ENCODE measurements at regions not wholly inside any gene's neighbourhood (a gene's known extent, or its start where the extent isn't known, plus 50 kb on each side); places are given as distances from the start of the nearest gene placed in this dataset.

DNA sequence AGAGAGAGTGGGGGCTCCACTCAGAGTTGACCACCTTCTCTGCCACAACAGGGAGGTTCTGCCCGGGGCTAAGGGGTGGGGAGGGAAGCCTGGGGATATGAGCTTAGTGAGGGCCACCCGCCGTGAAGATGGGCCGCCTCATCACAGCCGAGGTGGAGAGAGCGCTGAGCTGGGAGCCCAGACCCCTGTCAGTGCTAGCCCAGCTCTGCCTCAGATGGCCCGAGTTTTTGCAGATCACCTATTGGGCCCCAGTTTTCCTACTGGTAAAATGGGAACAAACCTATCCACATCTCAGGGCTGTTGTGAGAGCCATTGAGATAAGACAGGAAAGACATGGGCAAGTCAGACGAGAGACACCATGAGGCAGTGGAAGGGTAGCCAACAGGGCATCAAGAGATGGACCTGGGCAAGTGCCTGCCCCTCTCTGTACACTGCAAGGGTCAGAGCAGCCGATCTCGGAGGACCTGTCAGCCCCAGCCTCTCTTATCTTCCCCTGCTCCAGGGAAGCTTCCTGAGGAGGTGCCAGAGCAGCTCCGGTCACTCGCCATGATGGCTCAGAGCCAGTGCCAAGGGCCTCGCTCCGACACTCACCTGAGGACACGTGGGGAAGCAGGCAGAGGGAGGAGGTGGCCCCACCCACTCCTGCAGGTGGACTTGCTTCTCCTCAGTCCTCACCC, 88.9 kb downstream of the MCFD2 start:
- H3K4me1 ChIP-seq, result peaks cover 0 to 23% (median 9%) of the 10 kb centered on the region in 12 donors
- H3K9me3 ChIP-seq, result peaks cover 0 to 8% (median 0%) of the 10 kb centered on the region in 12 donors
- ATAC-seq, result no peak
- intact Hi-C loops (cut with DNase I), result loop anchor here in 1 of 10 donors (2.0 kb wide), 1 partner anchor 18 kb away; no protein-coding TSS in a partner anchor
- no peak overlapping the region for H3K27ac ChIP-seq
- H3K4me3 ChIP-seq, result no peak overlapping the region
- no peak for DNase-seq
- H3K36me3 ChIP-seq, result no peaks in the 10 kb centered on the region
- H3K27me3 ChIP-seq, result no peaks in the 10 kb centered on the region
- 70 to 77% (median 72%) methylated on average over 11 to 15 of the region's 15 CpGs for WGBS, 4 donors
- TF ChIP-seq, protein P1, sequence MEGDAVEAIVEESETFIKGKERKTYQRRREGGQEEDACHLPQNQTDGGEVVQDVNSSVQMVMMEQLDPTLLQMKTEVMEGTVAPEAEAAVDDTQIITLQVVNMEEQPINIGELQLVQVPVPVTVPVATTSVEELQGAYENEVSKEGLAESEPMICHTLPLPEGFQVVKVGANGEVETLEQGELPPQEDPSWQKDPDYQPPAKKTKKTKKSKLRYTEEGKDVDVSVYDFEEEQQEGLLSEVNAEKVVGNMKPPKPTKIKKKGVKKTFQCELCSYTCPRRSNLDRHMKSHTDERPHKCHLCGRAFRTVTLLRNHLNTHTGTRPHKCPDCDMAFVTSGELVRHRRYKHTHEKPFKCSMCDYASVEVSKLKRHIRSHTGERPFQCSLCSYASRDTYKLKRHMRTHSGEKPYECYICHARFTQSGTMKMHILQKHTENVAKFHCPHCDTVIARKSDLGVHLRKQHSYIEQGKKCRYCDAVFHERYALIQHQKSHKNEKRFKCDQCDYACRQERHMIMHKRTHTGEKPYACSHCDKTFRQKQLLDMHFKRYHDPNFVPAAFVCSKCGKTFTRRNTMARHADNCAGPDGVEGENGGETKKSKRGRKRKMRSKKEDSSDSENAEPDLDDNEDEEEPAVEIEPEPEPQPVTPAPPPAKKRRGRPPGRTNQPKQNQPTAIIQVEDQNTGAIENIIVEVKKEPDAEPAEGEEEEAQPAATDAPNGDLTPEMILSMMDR (IDR thresholded peaks at IDR 0.05), result no peak
- no peak for TF ChIP-seq POLR2A (IDR thresholded peaks at IDR 0.05)

DNA sequence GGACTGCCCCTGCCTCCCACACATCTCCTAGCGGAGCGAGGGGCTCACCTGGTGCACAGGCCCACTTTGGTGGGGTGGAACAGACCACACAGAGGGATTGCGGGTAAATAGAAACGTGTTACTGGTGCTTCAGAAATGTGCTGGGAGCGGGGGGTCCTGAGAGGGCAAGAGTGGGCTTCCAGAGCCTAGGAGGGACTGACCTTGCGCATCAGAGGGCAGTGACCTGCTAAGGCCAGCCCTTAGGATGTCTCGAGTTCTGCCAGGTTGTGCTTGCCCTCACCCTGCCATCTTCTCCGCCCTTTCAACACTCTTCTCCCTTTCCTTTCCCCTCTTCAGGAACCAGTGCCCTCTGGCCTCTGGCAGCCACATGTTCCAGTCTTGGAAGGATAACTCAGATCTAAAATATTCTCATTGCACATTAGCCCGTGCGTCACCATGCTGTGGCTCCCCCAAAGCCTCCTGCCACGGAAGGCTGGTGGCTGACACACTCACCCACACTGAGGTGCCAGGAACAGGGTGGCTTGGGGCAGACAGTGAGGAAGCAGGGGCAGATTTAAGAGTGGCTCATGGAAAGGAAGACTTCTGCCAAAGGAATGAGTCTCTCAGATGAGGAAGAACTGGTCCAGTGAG, 89.6 kb downstream of the MCFD2 start:
- DNase-seq (no peak), ATAC-seq (no peak)
- Histone ChIP-seq H3K27me3 (no peaks in the 10 kb centered on the region), H3K9me3 (peaks cover 0 to 8% (median 0%) of the 10 kb centered on the region in 12 donors), H3K36me3 (no peaks in the 10 kb centered on the region), H3K4me1 (peaks cover 0 to 29% (median 13%) of the 10 kb centered on the region in 12 donors), H3K27ac (no peak overlapping the region), H3K4me3 (no peak overlapping the region)
- no peak for TF ChIP-seq POLR2A (IDR thresholded peaks at IDR 0.05)
- TF ChIP-seq, protein P1 (IDR thresholded peaks at IDR 0.05), result no peak
- WGBS, 4 donors, result 93 to 96% (median 94%) methylated on average over 11 of the region's 11 CpGs
- intact Hi-C loops (cut with DNase I), result loop anchor here in 2 of 10 donors (2.0 kb wide), 1 partner anchor 19 kb away; no protein-coding TSS in a partner anchor

DNA sequence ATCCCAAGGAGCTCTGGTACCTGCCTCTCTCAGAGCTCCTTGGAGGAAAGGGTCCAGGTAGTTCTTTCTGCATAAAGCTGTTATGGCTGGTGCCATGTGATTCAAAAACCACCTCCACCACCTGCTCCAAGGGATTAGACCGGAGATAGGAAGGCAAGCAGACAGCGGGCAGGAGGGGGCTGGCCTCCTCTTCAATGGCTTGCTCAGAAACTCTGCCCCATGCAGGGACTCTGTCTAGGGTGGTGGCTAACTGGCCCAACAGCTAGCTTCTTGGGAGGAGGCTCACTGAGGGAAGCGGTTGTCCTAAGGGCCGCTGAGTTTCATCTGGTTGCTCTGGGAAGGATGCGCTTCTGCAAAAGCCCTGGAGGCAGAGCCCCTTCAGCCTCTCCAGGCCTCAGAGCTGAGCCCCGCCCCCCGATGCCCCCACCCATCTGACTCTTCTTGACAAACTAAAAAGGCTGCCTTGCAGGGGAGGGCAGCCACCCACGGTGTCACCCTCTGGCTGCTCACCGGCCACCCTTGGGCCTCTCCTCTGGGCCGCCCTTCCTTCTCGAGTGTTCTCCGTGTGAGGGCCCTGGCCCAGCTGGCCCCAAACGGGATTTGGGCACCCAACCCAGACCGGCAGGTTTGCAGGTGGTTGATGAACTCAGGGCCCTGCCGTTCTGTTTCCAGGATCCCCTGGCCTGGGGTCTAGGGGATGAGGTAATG, 90.2 kb downstream of the MCFD2 start:
- Histone ChIP-seq H3K27me3 (no peaks in the 10 kb centered on the region), H3K9me3 (peaks cover 0 to 8% (median 0%) of the 10 kb centered on the region in 12 donors), H3K4me1 (peaks cover 0 to 29% (median 13%) of the 10 kb centered on the region in 12 donors), H3K36me3 (no peaks in the 10 kb centered on the region), H3K27ac (no peak overlapping the region), H3K4me3 (no peak overlapping the region)
- 88 to 96% (median 94%) methylated on average over 14 to 15 of the region's 15 CpGs for WGBS, 4 donors
- TF ChIP-seq, protein P1 (IDR thresholded peaks at IDR 0.05), result no peak
- no peak for TF ChIP-seq POLR2A (IDR thresholded peaks at IDR 0.05)
- intact Hi-C loops (cut with DNase I), result loop anchor here in 1 of 10 donors (2.0 kb wide), 1 partner anchor 19 kb away; no protein-coding TSS in a partner anchor
- DNase-seq (no peak), ATAC-seq (no peak)

DNA sequence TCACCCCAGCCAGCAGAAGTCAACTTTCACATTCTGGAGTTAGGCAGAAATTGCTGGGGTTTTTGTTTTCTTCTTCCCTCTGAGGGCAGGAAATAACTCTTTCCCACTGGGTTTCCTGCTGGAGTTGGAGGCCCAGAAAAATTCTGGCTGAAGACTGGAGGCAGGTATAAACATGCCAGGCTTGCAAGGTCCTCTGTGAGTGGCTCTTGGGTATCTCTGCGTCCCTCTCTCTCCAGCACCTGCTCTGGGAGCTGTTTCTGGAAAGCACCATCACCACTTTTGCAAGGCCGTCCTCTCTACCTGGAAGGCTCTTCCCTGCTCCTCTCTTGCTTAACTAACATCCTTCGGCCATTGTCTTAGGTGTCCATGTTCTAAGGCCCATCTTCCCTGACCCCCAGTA, 91.0 kb downstream of the MCFD2 start:
- peaks cover 0 to 29% (median 13%) of the 10 kb centered on the region in 12 donors for H3K4me1 ChIP-seq
- no peaks in the 10 kb centered on the region for H3K36me3 ChIP-seq
- intact Hi-C loops (cut with DNase I), result loop anchor here in 1 of 10 donors (2.0 kb wide), 1 partner anchor 20 kb away; no protein-coding TSS in a partner anchor
- ATAC-seq, result no peak
- WGBS, 4 donors, result 95 to 100% (median 97%) methylated on average over 3 of the region's 3 CpGs
- peaks cover 0 to 5% (median 0%) of the 10 kb centered on the region in 12 donors for H3K9me3 ChIP-seq
- no peak overlapping the region for H3K27ac ChIP-seq
- H3K4me3 ChIP-seq, result no peak overlapping the region
- TF ChIP-seq, protein P1 (IDR thresholded peaks at IDR 0.05), result no peak
- TF ChIP-seq POLR2A (IDR thresholded peaks at IDR 0.05), result no peak
- no peaks in the 10 kb centered on the region for H3K27me3 ChIP-seq
- DNase-seq, result no peak
